RWPE2 (cell line): ENCODE measurements at regions not wholly inside any gene's neighbourhood (a gene's known extent, or its start where the extent isn't known, plus 50 kb on each side); places are given as distances from the start of the nearest gene placed in this dataset.

Experiments
- ATAC-seq: fragments of 200-7000 bp; cut with Tn5 transposase; 3 replicates; pipeline ENCODE4 v1.9.1; 2021; ENCODE audit warnings: low read depth
- DNase-seq: peaks from one replicate; pipeline ENCODE4 v3.0.0-alpha.2; 2020; ENCODE audit warnings: low spot score
- H3K27ac ChIP-seq: fragments of 450-650 bp; 2 replicates; pipeline ENCODE4 v1.5.1; 2017; ENCODE audit warnings: mild to moderate bottlenecking; ENCODE audit not compliant: poor library complexity, severe bottlenecking
- H3K27me3 ChIP-seq: fragments of 250-450 bp; sonication (Bioruptor Pico); 2 replicates; pipeline ENCODE4 v1.5.1; 2021; ENCODE audit warnings: mild to moderate bottlenecking, moderate library complexity; ENCODE audit not compliant: insufficient read depth, poor library complexity, severe bottlenecking
- H3K36me3 ChIP-seq: fragments of 250-450 bp; sonication (Bioruptor Pico); 2 replicates; pipeline ENCODE4 v1.5.1; 2020; ENCODE audit warnings: low read depth, mild to moderate bottlenecking, moderate library complexity
- H3K4me1 ChIP-seq: fragments of 250-450 bp; sonication (Bioruptor Pico); 2 replicates; pipeline ENCODE4 v1.5.1; 2021; ENCODE audit warnings: mild to moderate bottlenecking, moderate library complexity; ENCODE audit not compliant: insufficient read depth, poor library complexity, severe bottlenecking
- H3K4me3 ChIP-seq: fragments of 250-450 bp; sonication (Bioruptor Pico); 2 replicates; pipeline ENCODE4 v1.5.1; 2021; ENCODE audit warnings: mild to moderate bottlenecking, moderate library complexity; ENCODE audit not compliant: severe bottlenecking
- H3K9me3 ChIP-seq: fragments of 250-450 bp; sonication (Bioruptor Pico); 2 replicates; pipeline ENCODE4 v1.5.1; 2021; ENCODE audit warnings: mild to moderate bottlenecking, moderate library complexity; ENCODE audit not compliant: severe bottlenecking
- CTCF ChIP-seq: fragments of 450-650 bp; IDR thresholded peaks from one replicate; pipeline ENCODE4 v1.5.1; 2017; ENCODE audit warnings: mild to moderate bottlenecking, moderate library complexity; ENCODE audit not compliant: poor library complexity, severe bottlenecking

- Histone ChIP-seq H3K36me3 (no peaks in the 10 kb centered on the region), H3K9me3 (no peaks in the 10 kb centered on the region), H3K4me3 (no peak overlapping the region), H3K27ac (no peak overlapping the region), H3K27me3 (no peaks in the 10 kb centered on the region), H3K4me1 (no peaks in the 10 kb centered on the region)
- DNase-seq (no peak), ATAC-seq (no peak)
- no peak for TF ChIP-seq CTCF
Observed at GRCh38 chr18:76263046-76264005, 231.7 kb downstream of the ZNF516 start.

- Histone ChIP-seq H3K4me3 (no peak overlapping the region), H3K36me3 (no peaks in the 10 kb centered on the region), H3K27ac (no peak overlapping the region), H3K27me3 (peaks cover 4% of the 10 kb centered on the region), H3K9me3 (no peaks in the 10 kb centered on the region), H3K4me1 (no peaks in the 10 kb centered on the region)
- ATAC-seq, result no peak
- no peak for TF ChIP-seq CTCF
- no peak for DNase-seq
Observed at GRCh38 chr18:76260941-76261472, 234.0 kb downstream of the ZNF516 start.

GRCh38 chr18:76259711-76260110 lies 235.3 kb downstream of the ZNF516 start:
- Histone ChIP-seq H3K27ac (no peak overlapping the region), H3K36me3 (no peaks in the 10 kb centered on the region), H3K27me3 (peaks cover 4% of the 10 kb centered on the region), H3K4me1 (no peaks in the 10 kb centered on the region), H3K9me3 (no peaks in the 10 kb centered on the region), H3K4me3 (no peak overlapping the region)
- no peak for ATAC-seq
- no peak for TF ChIP-seq CTCF
- no peak for DNase-seq

GRCh38 chr18:76259096-76259495 lies 235.9 kb downstream of the ZNF516 start:
- H3K27ac ChIP-seq, result no peak overlapping the region
- peaks cover 4% of the 10 kb centered on the region for H3K27me3 ChIP-seq
- H3K4me3 ChIP-seq, result no peak overlapping the region
- TF ChIP-seq CTCF, result no peak
- DNase-seq (no peak), ATAC-seq (no peak)
- H3K9me3 ChIP-seq, result no peaks in the 10 kb centered on the region
- H3K4me1 ChIP-seq, result no peaks in the 10 kb centered on the region
- no peaks in the 10 kb centered on the region for H3K36me3 ChIP-seq

- Histone ChIP-seq H3K27ac (no peak overlapping the region), H3K4me1 (no peaks in the 10 kb centered on the region), H3K9me3 (no peaks in the 10 kb centered on the region), H3K4me3 (no peak overlapping the region), H3K36me3 (no peaks in the 10 kb centered on the region), H3K27me3 (peaks cover 4% of the 10 kb centered on the region)
- no peak for ATAC-seq
- no peak for DNase-seq
- TF ChIP-seq CTCF, result no peak
Observed at GRCh38 chr18:76258209-76258608, 236.8 kb downstream of the ZNF516 start.
